ENCODE measurements at regions not wholly inside any gene's neighbourhood (a gene's known extent, or its start where the extent isn't known, plus 50 kb on each side); places are given as distances from the start of the nearest gene placed in this dataset.

DNA sequence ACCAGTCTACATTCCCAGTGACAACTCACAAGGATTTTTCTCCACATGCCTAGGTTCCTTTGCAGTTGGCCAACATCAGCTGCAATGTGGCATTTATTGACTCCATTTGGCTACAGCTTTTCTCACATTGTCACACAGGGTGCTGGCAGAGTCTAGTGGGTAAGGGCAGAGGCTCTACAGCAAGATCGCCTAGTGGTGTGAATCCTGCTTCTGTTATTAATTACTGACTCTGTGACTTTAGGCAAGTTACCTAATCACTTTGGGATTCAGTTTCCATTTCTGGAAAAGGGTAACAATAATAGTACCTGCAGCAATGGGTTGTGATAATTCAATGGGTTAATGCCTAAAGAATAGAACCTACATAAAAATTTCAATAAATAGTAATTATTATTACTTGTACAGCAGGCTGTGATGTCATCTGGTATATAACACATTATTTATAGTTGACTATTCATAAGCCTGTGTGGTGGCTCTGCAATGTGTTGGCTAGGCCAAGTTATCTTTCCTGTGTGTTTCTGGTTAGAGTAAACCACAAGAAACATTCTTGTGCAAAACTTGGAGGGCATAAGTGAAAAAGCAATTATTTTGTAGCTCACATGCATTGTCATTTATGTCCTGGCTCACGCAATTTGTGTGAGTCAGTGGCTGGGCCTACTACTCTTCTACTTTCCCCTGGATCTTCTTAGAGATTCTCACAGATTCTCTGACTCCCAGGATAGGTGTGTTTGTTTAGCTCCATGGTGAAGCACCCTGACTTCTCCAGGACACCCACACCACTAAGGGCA lies 59.5 kb downstream of the PTGS2 start:
- no peak for DNase-seq

DNA sequence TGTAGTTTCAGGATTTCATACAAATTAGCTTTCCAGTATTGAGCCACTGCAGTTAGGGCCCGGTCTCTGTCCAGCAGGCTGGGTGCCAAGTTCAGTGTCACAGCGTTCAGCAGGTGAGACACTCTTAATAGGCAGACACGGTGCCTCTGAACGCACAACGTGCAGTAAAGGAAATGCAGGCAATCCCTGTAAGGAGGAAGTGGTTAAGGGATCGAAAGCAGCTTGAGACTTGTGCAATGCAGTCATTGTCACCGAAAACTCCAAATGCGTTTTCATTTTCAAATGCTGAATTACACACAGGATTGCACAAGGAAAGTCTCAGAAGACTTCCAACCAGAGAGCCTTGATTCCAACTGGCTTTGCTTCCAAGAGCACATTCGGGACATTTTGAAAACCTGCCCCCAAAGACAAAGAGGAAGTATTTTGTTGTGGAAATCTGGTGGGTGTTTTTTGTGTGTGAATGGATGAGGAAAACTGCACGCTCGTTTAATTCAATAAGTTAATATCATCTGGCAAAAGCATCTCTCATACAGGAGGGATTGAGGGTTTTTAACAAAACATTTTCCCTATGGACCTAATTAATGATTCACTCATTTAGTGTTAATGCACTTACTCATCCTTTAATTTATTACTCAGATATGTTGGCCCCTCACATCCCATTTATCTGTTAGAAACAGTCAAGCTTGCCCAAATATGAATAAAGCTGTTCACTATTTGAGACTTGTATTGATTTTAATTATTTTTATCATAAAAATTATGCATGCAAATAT lies 61.6 kb downstream of the PTGS2 start:
- DNase-seq, result peak; percentile 61

DNA sequence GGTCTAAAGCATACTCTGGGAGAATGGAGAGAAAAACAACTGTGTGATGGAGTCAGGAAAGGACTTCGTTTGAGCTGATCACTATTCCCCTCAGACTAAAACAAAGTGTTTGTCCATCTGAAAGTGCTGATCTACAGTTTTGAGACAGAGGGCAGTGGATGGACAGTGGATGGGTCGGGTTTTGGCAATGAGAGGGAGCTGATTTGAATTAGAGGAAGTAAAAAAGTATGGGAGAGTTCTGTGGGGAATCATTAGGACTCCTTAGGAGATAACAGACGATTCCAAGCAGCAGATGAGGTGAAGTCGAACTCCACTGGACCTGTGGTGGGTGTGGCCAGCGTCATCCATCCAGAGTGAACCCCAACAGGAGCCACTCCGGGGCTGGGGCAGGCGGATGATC lies 62.3 kb downstream of the PTGS2 start:
- no peak for DNase-seq

DNA sequence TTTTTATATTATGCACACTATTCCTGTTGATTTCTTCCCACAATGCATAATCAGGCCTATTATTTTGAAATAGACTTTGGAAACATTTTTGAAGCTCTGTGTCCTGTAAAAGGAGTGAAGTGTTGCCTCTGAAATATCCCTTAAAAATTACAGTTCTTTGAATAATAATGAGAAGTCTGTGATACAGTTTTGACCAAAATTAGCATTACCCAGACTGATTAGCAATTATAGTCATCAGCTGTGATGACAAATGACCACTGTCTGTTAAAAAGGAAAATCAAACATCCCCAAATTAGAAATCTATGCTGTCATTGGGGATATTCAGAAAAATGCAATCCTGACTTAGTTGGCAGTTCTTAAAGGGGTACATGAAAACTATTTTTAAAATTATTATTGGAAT lies 63.7 kb downstream of the PTGS2 start:
- no peak for DNase-seq

DNA sequence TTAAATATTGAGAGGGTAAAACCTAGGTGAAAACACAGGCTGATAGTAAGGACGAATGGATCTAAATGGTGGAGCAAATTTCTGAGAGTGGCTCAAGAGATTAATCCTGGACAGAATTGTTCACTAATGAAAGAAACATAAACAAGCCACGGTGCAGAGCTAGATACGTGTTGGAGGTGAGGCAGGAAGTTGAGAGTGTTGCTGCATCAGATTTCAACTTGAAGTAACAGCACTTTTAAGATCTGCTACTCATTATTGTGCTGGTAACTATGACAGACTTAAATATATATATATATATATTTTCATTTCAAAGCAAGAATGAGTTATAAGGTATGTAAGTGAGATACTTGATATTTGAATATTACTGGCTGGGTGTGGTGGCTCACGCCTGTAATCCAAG lies 64.9 kb downstream of the PTGS2 start:
- DNase-seq, result no peak

DNA sequence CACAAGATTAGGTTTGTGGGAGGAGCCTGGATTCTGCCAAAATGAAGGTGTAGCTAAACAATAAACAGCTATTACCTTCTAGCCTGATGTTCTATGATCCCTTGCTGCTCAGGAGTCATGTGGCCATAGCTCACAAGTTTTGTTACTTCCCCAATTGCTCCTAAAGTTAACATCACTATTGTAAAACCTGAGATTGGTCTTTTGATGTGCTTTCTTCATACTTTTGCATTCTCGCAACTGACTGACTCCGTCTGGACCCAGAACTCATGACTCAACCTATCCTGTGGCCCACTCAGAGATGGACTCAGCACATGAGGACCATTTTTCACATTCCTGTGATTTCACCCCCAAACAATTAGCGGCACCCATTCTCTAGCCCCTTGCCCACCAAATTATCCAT lies 69.1 kb downstream of the PTGS2 start:
- no peak for DNase-seq

DNA sequence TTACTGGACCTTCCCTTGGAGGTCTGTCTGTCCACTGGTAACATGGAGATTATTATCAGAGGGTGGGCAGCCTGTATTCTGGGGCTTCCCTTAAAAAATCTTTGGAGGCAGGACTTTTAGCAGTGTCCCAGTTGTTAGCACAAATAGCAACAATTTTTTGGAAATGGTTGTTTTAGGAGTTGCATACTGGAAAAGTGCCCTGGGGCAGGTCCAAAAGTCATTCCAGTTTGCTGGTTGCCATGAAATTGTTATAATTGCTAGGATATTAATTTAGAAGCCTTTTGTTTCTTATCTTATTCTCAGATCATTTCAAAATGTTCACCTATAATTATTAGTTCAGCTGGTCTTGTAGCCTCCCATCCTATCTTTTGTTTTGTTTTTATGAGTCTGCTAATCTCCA lies 71.0 kb downstream of the PTGS2 start:
- DNase-seq, result no peak

DNA sequence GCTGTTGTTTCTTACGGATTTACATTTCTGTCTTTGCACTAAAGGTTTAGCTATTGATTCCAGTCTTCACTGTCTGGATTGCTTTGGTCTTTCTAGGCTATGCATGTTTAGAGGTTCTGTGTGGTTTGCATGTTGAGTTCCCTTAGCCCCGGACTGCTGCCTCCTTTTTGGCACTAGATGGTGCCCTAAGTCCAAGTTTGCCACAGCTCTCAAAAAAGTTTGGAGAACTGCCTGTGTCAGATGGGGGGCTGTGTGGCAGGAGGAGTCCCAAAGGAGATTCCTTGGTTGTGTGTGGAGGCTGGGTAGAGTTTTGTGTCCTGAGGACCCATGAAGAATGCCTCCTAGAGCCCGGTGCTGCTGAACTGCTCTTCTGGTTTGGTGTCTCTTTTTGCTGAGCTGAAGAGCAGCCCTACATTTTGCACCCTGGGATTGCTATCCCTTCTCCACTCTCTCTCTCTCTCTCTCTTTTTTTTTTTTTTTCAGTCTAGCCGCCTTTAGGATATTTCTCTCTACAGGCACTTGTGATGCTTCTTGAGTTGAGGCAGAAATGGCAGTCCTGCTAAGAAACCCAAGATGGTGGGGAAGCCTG lies 74.4 kb downstream of the PTGS2 start:
- DNase-seq, result no peak

DNA sequence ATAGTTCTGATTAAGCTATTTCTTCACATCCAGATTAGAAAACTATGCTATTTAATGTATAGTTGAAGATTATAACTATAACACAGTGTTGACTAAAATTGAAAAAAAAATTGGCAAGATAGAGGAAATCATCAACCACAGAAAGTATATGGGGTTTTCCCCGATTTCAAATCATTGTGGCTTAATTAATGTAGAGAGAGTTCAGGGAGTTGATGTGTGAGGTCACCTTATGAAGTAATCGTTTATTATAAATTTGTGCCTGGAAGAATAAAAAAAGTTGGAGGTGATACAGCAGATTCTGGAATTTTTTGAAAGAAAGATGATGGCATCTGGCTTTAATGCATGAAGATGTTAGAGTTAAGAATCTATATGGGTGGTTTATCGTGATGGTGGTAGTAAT lies 84.3 kb downstream of the PTGS2 start:
- DNase-seq, result no peak

DNA sequence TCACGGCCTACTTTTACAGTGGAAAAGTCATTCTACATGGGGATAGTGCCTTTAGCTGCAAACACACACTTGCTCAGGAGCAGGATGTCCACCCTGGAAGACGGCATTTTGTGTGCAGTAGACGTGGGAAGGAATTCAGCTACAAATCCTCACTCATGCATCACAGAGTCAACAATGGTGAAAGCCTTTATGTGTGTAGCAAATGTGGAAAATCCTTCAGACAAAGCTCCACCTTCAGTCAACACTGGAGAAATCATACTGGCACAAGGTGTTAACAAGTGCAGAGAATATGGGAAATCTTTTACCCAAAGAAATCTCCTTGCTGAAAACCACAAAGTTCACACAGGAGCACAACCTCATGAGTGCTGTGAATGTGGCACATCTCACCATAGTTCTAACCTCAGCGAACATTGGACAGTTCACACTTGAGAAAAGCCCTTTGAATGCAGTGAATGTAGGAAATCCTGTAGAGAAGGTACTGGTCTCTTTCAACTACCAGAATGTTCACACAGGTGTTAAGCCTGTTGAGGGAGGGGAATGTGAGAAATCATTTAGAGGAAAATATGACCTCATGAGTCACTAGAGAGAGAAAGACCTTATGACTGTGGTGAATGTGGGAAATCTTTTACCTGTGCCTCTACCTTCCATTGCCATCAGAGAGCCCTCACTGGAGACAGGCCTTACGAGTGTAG lies 101.8 kb downstream of the PTGS2 start:
- DNase-seq, result no peak

DNA sequence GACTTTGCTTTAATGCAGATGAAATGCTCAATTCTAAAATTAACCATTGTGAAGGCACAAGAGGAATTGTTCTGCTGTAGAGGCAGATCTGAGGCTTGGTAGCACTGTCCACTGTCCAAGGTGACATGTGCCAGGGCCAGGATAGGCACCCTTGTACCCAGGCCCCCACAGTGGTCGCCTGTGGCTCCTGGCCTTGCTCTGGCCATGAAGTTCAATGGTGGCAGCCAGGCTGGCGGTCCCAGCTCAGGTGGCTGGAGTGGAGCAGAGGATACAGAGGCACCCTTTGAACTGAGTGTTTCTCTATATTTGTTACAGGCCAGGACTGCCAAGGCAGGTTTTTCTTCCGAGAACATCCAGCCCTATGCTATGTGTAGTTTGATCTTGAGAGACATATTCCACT lies 102.6 kb downstream of the PTGS2 start:
- no peak for DNase-seq

DNA sequence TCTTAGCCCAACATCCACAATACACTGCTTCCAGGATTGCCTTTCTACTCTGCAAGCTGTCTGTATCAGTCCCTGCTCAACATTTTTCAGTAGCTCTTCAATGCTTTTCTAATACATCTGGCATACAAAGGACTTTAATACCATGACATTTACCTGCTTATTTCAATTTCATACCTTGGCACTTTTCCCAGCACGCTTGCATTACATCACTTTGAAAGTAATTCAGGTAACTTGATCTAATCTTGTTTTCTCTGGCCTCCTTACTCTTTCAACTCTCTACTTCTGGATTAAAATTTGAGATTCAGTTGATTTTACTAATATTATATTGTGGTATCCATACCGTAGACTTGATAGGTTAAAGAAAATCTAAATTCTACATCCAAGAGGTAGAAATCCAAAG lies 103.0 kb downstream of the PTGS2 start:
- DNase-seq, result no peak

DNA sequence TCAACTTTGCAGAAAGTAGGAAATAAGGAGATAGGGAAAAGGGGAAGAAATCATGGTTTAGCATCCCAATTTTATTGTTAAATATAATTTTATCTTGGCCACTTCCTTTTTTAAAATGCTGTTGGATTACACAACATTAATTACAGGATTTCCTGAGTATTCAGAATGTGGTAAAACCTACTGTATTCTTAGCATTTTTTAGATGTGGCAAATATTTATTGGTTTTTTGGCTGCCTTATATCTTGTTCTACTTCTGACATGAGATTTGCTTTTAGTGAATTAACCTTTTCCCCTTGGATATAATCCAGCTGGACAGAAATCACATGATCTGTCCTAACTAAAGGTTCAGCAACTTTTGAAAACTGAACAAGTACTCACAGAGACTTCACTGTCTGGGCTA lies 104.9 kb downstream of the PTGS2 start:
- DNase-seq, result no peak

DNA sequence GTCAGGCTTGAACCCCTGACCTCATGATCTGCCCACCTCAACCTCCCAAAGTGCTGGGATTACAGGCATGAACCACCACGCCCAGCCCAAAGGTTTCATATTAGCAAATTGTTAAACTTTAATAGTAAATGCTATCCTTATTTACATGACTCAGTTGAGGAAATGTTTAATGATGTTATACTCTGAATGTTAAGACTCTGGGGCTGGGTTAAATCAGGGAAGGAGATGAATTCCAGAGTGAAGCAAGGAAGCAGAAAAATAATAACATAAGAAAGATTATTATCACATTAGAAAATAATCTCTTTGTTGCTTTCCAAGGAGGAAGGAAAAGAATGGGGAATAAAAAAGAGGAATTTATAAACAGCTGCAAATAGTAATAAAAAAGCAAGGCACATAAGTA lies 105.3 kb downstream of the PTGS2 start:
- DNase-seq, result no peak

DNA sequence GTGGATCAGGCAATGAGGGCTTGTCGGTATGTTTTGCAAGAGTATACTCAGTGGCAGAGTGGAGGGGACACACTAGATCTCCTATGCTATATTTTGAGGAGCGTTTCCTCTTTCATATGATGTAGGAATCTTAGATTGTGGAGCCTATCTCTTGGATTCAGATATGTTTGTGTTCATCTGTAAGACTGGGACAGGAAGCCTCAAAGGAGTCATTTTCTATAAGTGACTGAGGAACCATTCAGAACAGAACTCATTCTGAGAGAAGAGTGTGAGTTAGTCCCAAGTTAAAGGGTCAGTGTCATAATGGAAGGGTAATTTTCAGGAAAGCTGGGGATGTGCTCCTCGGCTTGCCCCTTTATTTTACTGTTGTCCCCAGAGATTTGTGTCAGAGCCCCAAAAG lies 107.7 kb downstream of the PTGS2 start:
- no peak for DNase-seq

DNA sequence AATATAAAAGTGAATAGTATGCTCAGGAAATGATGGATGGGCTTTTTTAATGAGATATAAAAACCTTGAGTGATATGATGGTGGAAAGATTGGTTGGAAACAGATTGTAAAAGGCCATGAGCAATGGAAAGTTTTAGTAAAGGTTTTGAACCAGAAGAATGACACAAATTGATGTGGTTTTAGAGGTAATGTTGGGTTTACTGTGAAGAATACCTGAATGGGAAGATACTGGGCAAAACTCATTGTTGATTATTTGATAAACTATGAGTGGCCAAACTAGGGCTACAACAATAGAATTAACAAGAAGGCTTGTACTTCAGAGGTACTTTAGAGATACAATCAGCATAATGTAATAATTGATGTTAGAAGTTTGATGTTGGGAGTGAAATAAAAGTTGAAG lies 108.5 kb downstream of the PTGS2 start:
- no peak for DNase-seq

DNA sequence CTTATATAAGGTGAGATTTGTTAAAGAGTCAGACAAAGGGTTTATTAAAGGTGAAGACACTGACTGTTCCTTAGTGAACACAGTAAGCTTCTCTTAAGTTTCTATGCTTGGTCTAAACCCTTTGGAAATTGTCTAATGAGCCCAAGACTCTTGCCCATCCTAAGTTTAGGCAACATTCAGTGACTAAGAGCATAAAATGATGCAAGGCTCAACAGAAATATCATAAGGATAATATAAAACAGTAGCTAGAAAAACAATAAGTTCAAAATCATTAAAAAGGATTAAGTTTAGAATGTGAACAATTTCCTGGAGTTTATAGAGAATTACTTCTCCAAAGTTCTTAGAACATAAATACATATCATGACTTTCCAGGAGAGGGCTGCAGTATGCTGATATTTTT lies 108.9 kb upstream of the PDC start:
- no peak for DNase-seq

DNA sequence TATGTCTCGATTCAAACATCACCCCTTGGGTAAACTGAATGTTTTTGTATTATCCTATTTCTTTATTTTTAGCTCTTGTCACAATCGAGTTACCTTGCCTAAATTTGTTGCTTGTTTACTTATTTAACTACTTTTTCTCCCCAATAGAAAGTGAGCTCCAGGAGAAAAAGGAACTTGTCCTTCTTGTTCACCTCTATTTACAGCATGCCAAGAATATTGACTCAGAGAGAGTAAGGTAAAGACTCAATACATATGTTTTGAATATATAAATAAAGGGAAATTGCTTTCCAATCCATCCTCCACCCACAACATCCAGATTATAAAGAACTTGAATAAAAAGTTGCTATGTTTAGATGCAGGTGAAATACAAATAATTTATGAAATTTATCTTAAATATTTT lies 107.3 kb upstream of the PDC start:
- DNase-seq, result no peak

DNA sequence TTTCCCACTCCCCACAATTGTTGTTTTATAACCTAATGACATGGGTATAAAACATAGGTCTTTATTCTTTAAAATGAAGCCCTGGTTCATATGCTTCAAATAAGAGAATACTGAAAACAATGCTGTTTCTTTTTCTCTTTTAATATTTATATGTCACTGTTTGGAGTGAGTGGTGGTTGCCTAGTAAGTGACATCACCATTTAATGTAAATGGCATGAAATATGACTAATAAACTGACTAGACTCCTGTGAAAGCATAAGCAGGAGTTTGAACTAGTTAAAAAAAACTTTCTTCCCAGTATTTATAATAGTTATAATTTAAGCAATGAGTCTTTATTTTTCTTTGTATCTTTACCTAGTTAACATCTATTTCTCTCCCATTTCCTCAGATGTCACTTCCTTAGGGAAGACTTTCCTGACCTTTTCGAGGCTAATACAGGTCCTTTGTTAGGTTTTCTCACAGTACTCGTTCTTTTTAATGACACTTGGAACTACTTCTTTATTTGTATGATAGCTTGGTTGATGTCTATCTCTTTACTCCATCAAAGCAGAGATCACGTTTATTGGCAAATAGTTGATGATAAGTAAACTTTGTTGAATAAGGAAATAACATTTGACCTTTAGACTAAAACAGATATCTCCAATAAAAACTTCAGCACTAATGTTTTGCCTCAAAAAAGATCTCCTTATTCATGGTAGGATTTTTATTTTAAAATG lies 105.4 kb upstream of the PDC start:
- no peak for DNase-seq

DNA sequence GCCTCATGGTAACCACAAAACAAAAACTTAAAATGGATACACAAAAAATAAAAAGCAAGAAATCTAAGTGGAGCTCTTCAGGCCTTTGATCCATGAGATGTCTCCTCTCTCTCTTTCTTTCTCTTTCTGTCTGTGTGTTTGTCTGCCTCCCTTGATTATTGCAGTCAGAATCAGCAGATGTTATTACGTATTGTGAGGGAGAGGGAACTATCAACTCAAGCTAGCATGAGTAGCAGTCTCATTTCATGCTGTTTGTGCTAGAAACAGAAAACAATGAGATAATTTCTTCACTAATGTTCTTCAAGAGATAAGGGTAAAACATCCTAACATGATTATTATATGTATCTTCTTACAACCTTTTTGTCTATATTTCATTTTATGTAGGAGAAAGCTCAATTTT lies 103.7 kb upstream of the PDC start:
- DNase-seq, result no peak

DNA sequence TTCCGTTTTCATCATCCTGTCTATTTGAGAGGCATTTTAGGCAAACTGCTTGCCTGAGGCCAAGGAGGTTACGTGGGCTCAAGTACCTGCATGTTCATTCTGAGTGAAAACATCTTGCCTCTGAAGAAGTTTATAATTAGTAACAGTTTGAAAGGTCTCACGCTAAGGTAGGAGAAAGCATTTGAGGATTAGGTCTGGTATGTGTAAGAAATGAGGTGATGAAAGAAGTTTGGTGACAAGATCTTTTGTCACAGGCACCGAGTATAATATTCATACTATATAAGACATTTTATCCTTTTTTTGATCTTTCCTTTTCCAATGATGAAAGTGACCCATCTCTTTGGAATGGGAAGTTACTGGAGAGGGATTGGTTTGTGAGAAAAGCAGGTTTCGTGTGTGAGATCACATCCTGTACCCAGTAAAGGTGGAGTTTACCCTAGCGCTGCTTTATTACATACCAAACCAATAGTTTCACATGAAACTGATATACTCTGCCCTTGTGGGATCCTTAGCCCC lies 98.7 kb upstream of the PDC start:
- no peak for DNase-seq

DNA sequence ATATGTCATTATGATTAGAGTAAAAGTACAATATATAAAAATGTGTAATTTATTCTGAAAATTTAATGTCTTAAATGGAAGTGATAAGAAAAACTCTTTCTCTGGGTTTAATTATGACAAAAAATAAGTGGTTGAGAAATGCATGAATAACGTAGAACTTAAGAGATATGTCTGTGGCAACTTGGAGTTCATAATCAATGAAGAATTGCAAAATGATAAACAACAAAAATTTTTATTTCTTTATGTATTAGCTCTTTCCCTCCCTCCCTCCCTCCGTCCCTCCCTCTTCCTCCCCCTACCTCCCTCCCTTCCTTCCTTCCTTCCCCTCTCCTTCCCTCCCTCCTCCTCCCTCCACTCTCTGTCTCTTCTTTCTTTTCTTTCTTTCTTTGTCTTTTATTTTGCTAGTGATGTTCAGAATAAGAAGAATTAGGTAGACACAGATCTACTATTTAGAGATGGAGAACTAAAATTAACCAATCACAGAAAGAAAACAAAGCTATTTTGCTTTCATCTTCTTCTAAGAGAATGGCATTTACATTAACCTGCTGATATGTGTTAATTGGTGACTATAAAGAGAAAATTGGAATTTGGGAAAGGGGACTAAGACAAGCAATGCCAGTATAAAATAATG lies 96.3 kb upstream of the PDC start:
- no peak for DNase-seq
